Ovary (tissue), 7 donors: ENCODE measurements at regions not wholly inside any gene's neighbourhood (a gene's known extent, or its start where the extent isn't known, plus 50 kb on each side); places are given as distances from the start of the nearest gene placed in this dataset.
A peak's percentile ranks its signal among the peaks of the same experiment; 100 is the strongest.

Experiments
- DNase-seq, 5 donors: peaks; one replicate each; pipeline ENCODE4 v3.0.0-alpha.2; 2019 to 2020
- H3K27ac ChIP-seq, 2 donors: fragments of 200-600 bp; one replicate each; pipeline versions ENCODE4 v1.5.1 to v1.8.0; 2019 to 2022
- H3K27me3 ChIP-seq: fragments of 200-600 bp; one replicate; pipeline ENCODE4 v1.8.0; 2022
- H3K36me3 ChIP-seq: fragments of 200-600 bp; sonication (generic); one replicate; pipeline ENCODE4 v1.5.1; 2019
- H3K4me1 ChIP-seq: one replicate; pipeline ENCODE4 v1.8.1; 2013; ENCODE audit warnings: mild to moderate bottlenecking, moderate library complexity; ENCODE audit not compliant: insufficient read depth
- H3K4me3 ChIP-seq: fragments of 200-600 bp; sonication (generic); one replicate; pipeline ENCODE4 v1.5.1; 2017
- H3K9me3 ChIP-seq, 2 donors: fragments of 200-600 bp in 1 of 2; sonication (generic) in 1 of 2; one replicate each; pipeline versions ENCODE4 v1.5.1 to v1.8.1; 2013 to 2019; ENCODE audit warnings: mild to moderate bottlenecking in 1 of 2, moderate library complexity in 1 of 2
- EP300 ChIP-seq: sonication (generic); formaldehyde crosslinking; IDR thresholded peaks from one replicate; pipeline ENCODE4 v1.6.1; 2017; ENCODE audit warnings: antibody characterized with exemption
- POLR2A ChIP-seq: fragments of 450-650 bp; IDR thresholded peaks from one replicate; pipeline ENCODE4 v1.6.1; 2017; ENCODE audit warnings: antibody characterized with exemption, mild to moderate bottlenecking, moderate library complexity
- WGBS, 3 donors: extraction: QIAGEN DNeasy Blood & Tissue Kit in 1 of 3; methylation state at CpG; one replicate each; pipeline versions ENCODE4 v1.1.5 to v1.1.7; 2013 to 2017; 5-methylcytosine and 5-hydroxymethylcytosine counted together
- intact Hi-C, 4 donors: fragments of 100-400 bp; cut with DNase I; formaldehyde crosslinking; loops; one replicate each; pipeline versions ENCODE4 v1.11.0 to v1.15.1; 2022 to 2023
- TF ChIP-seq, protein P1 (sequence below), 3 donors: fragments of 450-650 bp in 2 of 3; fragments of 200-600 bp in 1 of 3; IDR thresholded peaks; one replicate each; pipeline versions ENCODE4 v1.5.1 to v1.8.0; 2016 to 2022; ENCODE audit warnings: antibody characterized with exemption in 3 of 3, mild to moderate bottlenecking in 1 of 3
- donor health status: DM: no; HTN: no; CAD: no; lungs with moderate emphysema.
- donor health status: DM: no; HTN: no; CAD: no.
- donor health status: Bipolar disorder and iron deficiency.
- donor health status: DM: no; HTN: no; CAD: no.
- donor health status: DM: yes; HTN: yes; CAD: no.

DNA sequence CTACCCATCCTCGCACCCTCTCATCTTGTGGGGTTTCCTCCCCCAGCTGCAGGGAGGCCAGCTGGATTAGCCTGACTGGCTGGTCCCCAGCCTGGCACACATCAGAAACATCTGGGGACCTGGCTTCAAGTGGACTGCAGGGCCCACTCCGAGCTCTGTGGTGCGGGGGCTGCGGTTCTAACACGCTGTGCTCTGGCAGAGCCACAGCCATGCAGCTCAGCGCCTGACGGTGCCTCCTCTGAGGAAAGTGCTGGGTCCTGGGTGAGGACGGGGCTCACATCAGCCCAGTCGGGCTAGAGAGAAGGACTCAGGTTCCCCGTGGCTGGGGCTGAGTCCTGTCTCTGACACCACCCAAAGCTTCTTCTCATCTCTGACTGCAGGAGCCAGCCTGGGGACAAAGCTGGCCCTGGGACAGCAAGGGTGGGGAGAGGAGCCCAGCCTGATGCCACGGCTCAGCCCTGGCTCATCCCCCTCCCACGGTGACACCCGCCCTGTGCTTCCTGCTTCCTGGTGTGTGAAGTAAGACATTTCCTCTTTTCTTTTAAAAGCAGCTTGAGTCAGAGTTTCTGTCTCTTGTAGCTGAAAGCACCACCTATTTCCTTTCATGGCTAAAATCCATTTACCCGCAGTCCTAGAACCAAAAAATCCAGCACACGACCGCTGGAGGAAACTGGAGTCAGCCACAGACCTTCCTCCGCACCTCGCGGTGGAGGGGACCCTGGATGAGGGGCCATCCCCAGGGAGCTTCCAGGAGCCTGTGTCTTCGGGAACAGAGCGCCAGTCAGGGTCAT lies 127.4 kb upstream of the AFDN start:
- H3K36me3 ChIP-seq, result no peaks in the 10 kb centered on the region
- H3K4me1 ChIP-seq, result peaks cover 5% of the 10 kb centered on the region
- peak overlapping the region in 1 of 2 donors; percentile 17 for H3K27ac ChIP-seq
- peak in 4 of 5 donors; percentile 44 to 68 (median 54) for DNase-seq
- no peaks in the 10 kb centered on the region for H3K27me3 ChIP-seq
- H3K9me3 ChIP-seq, result no peaks in the 10 kb centered on the region
- TF ChIP-seq EP300, result no peak
- TF ChIP-seq, protein P1, sequence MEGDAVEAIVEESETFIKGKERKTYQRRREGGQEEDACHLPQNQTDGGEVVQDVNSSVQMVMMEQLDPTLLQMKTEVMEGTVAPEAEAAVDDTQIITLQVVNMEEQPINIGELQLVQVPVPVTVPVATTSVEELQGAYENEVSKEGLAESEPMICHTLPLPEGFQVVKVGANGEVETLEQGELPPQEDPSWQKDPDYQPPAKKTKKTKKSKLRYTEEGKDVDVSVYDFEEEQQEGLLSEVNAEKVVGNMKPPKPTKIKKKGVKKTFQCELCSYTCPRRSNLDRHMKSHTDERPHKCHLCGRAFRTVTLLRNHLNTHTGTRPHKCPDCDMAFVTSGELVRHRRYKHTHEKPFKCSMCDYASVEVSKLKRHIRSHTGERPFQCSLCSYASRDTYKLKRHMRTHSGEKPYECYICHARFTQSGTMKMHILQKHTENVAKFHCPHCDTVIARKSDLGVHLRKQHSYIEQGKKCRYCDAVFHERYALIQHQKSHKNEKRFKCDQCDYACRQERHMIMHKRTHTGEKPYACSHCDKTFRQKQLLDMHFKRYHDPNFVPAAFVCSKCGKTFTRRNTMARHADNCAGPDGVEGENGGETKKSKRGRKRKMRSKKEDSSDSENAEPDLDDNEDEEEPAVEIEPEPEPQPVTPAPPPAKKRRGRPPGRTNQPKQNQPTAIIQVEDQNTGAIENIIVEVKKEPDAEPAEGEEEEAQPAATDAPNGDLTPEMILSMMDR (IDR thresholded peaks at IDR 0.05), result no peak
- no peak for TF ChIP-seq POLR2A
- intact Hi-C loops, result no loop called here
- H3K4me3 ChIP-seq, result no peak overlapping the region
- 16 to 28% (median 22%) methylated on average over 21 of the region's 21 CpGs for WGBS, 3 donors

DNA sequence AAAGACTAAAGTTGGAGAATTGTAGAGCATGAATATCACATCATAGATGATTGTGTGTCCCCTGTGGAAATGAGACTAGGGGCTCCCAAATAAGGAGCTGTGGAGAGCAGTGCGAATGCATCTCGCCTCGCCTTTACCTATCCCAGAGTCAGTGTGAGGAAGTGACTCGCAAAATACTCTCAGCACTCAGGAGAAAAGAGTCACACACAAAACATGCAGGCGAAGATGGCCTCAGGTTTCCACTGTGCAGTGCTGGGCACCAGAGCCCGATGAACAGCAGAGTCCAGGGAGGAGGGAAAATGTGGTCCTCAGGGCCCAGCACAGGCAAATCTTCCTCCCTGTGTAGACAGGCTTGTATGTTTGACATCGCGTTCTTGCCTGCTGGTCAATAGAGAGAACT lies 126.5 kb upstream of the AFDN start:
- DNase-seq, result no peak
- WGBS, 3 donors, result 83 to 85% (median 84%) methylated on average over 8 of the region's 8 CpGs
- H3K27me3 ChIP-seq, result no peaks in the 10 kb centered on the region
- peaks cover 5% of the 10 kb centered on the region for H3K4me1 ChIP-seq
- TF ChIP-seq EP300 (no peak), POLR2A (no peak)
- TF ChIP-seq, protein P1 (IDR thresholded peaks at IDR 0.05), result no peak
- no peaks in the 10 kb centered on the region for H3K9me3 ChIP-seq
- no peak overlapping the region for H3K4me3 ChIP-seq
- intact Hi-C loops, result no loop called here
- no peak overlapping the region for H3K27ac ChIP-seq
- no peaks in the 10 kb centered on the region for H3K36me3 ChIP-seq

DNA sequence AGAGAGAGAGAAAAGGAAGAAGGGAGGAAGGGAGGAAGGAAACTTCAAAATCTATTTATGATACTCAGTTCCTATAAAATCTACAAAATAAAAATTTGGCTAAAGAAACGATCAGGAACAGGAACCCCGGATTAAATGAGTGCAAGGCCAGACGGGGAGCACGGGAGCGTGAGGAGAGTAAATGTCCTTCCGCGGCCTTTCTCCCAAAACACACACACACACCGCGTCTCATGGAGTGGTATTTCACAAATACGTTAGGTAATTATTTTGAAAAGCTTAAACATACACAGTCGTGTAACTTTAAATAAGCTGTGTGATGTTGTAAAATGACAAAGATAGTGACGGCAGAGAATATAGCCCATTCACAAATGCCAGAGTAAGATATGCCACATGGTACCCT lies 125.7 kb upstream of the AFDN start:
- no peak overlapping the region for H3K27ac ChIP-seq
- H3K9me3 ChIP-seq, result no peaks in the 10 kb centered on the region
- no peak overlapping the region for H3K4me3 ChIP-seq
- intact Hi-C loops, result no loop called here
- 93 to 94% (median 93%) methylated on average over 12 of the region's 12 CpGs for WGBS, 3 donors
- TF ChIP-seq EP300 (no peak), POLR2A (no peak)
- TF ChIP-seq, protein P1 (IDR thresholded peaks at IDR 0.05), result no peak
- peaks cover 5% of the 10 kb centered on the region for H3K4me1 ChIP-seq
- no peaks in the 10 kb centered on the region for H3K36me3 ChIP-seq
- no peaks in the 10 kb centered on the region for H3K27me3 ChIP-seq
- no peak for DNase-seq

DNA sequence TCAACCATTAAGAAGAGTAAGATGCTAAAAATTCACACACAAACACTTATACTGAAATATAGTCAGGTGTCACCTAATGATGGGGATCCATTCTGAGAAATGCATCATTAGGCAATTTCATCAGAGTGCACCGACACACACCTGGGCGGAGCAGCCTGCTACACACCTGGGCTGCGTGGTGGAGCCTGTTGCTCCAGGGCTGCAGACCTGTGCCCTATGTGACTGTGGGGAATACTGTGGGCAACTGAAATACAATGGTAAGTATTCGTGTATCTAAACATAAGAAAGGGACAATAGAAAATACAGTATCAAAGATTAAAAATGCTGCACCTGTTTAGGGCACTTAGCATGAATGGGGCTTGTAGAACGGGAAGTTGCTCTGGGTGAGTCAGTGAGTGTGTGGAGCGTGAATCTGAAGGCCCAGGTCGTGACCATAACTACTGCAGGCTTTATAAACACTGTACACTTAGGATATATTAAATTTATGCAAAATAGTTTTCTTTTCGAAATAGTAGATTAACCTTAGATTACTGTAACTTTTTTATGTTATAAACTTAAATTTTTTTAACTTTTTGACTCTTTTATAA lies 124.4 kb upstream of the AFDN start:
- no peak overlapping the region for H3K27ac ChIP-seq
- peaks cover 5% of the 10 kb centered on the region for H3K4me1 ChIP-seq
- no peaks in the 10 kb centered on the region for H3K27me3 ChIP-seq
- DNase-seq, result no peak
- intact Hi-C loops, result no loop called here
- WGBS, 3 donors, result 92 to 94% (median 93%) methylated on average over 8 of the region's 8 CpGs
- no peak overlapping the region for H3K4me3 ChIP-seq
- TF ChIP-seq POLR2A (no peak), EP300 (no peak)
- TF ChIP-seq, protein P1 (IDR thresholded peaks at IDR 0.05), result no peak
- H3K9me3 ChIP-seq, result no peaks in the 10 kb centered on the region
- H3K36me3 ChIP-seq, result no peaks in the 10 kb centered on the region
